Muscle layer of duodenum (tissue), 2 donors: ENCODE measurements at regions not wholly inside any gene's neighbourhood (a gene's known extent, or its start where the extent isn't known, plus 50 kb on each side); places are given as distances from the start of the nearest gene placed in this dataset.

ENCODE experiments used
- H3K27ac ChIP-seq: one replicate; pipeline ENCODE4 v1.7.0; 2013; ENCODE audit warnings: mild to moderate bottlenecking, low read length
- H3K27me3 ChIP-seq: one replicate; pipeline ENCODE4 v1.7.0; 2013; ENCODE audit warnings: low read depth, mild to moderate bottlenecking, control low read depth, low read length
- H3K36me3 ChIP-seq, 2 donors: one replicate each; pipeline ENCODE4 v1.7.0; 2013; ENCODE audit warnings: low read length in 2 of 2, control low read depth in 1 of 2, mild to moderate bottlenecking in 1 of 2; ENCODE audit not compliant: insufficient read depth in 2 of 2, control insufficient read depth in 1 of 2
- H3K4me1 ChIP-seq, 2 donors: one replicate each; pipeline ENCODE4 v1.7.0; 2013; ENCODE audit warnings: low read length in 2 of 2, mild to moderate bottlenecking in 2 of 2, control low read depth in 1 of 2, moderate library complexity in 1 of 2; ENCODE audit not compliant: insufficient read depth in 2 of 2, control insufficient read depth in 1 of 2
- H3K4me3 ChIP-seq, 2 donors: one replicate each; pipeline ENCODE4 v1.7.0; 2013; ENCODE audit warnings: low read length in 2 of 2, low read depth in 1 of 2, mild to moderate bottlenecking in 1 of 2
- H3K9me3 ChIP-seq, 2 donors: one replicate each; pipeline ENCODE4 v1.7.0; 2013; ENCODE audit warnings: low read length in 2 of 2, control low read depth in 1 of 2, mild to moderate bottlenecking in 1 of 2; ENCODE audit not compliant: control insufficient read depth in 1 of 2
- donor health status: healthy.

- Histone ChIP-seq H3K36me3 (no peaks in the 10 kb centered on the region), H3K4me3 (no peak overlapping the region), H3K4me1 (no peaks in the 10 kb centered on the region), H3K27me3 (no peaks in the 10 kb centered on the region), H3K27ac (no peak overlapping the region), H3K9me3 (no peaks in the 10 kb centered on the region)
Observed at GRCh38 chr5:93902288-93902687, 160.9 kb upstream of the POU5F2 start.

GRCh38 chr5:93899026-93899600 is 157.7 kb upstream of the POU5F2 start:
- H3K36me3 ChIP-seq = no peaks in the 10 kb centered on the region
- H3K4me3 ChIP-seq = no peak overlapping the region
- no peaks in the 10 kb centered on the region for H3K9me3 ChIP-seq
- H3K27ac ChIP-seq = no peak overlapping the region
- H3K27me3 ChIP-seq = no peaks in the 10 kb centered on the region
- H3K4me1 ChIP-seq = no peaks in the 10 kb centered on the region

GRCh38 chr5:93894601-93895354 is 153.4 kb upstream of the POU5F2 start:
- no peaks in the 10 kb centered on the region for H3K9me3 ChIP-seq
- H3K27me3 ChIP-seq = no peaks in the 10 kb centered on the region
- no peak overlapping the region for H3K4me3 ChIP-seq
- H3K36me3 ChIP-seq = no peaks in the 10 kb centered on the region
- peaks cover 0 to 7% of the 10 kb centered on the region in 2 donors for H3K4me1 ChIP-seq
- H3K27ac ChIP-seq = no peak overlapping the region

GRCh38 chr5:93893075-93893474 is 151.7 kb upstream of the POU5F2 start:
- Histone ChIP-seq H3K9me3 (no peaks in the 10 kb centered on the region), H3K36me3 (no peaks in the 10 kb centered on the region), H3K4me3 (no peak overlapping the region), H3K27ac (no peak overlapping the region), H3K27me3 (no peaks in the 10 kb centered on the region), H3K4me1 (peaks cover 0 to 7% of the 10 kb centered on the region in 2 donors)

- H3K27ac ChIP-seq = no peak overlapping the region
- H3K27me3 ChIP-seq = no peaks in the 10 kb centered on the region
- H3K4me1 ChIP-seq = peaks cover 0 to 7% of the 10 kb centered on the region in 2 donors
- H3K4me3 ChIP-seq = no peak overlapping the region
- no peaks in the 10 kb centered on the region for H3K9me3 ChIP-seq
- no peaks in the 10 kb centered on the region for H3K36me3 ChIP-seq
Observed at GRCh38 chr5:93892481-93892880, 151.1 kb upstream of the POU5F2 start.

GRCh38 chr5:93891491-93892480 is 150.4 kb upstream of the POU5F2 start:
- Histone ChIP-seq H3K4me1 (peaks cover 0 to 7% of the 10 kb centered on the region in 2 donors), H3K9me3 (no peaks in the 10 kb centered on the region), H3K4me3 (no peak overlapping the region), H3K36me3 (no peaks in the 10 kb centered on the region), H3K27me3 (no peaks in the 10 kb centered on the region), H3K27ac (no peak overlapping the region)

- Histone ChIP-seq H3K27ac (no peak overlapping the region), H3K4me1 (peaks cover 0 to 7% of the 10 kb centered on the region in 2 donors), H3K27me3 (no peaks in the 10 kb centered on the region), H3K4me3 (no peak overlapping the region), H3K9me3 (no peaks in the 10 kb centered on the region), H3K36me3 (no peaks in the 10 kb centered on the region)
Observed at GRCh38 chr5:93890657-93891056, 149.3 kb upstream of the POU5F2 start.

GRCh38 chr5:93887678-93888077 is 146.3 kb upstream of the POU5F2 start:
- Histone ChIP-seq H3K27ac (no peak overlapping the region), H3K9me3 (no peaks in the 10 kb centered on the region), H3K4me3 (no peak overlapping the region), H3K27me3 (no peaks in the 10 kb centered on the region), H3K36me3 (no peaks in the 10 kb centered on the region), H3K4me1 (peaks cover 0 to 7% of the 10 kb centered on the region in 2 donors)

- Histone ChIP-seq H3K36me3 (no peaks in the 10 kb centered on the region), H3K27ac (no peak overlapping the region), H3K4me1 (peaks cover 0 to 2% of the 10 kb centered on the region in 2 donors), H3K27me3 (no peaks in the 10 kb centered on the region), H3K4me3 (peak overlapping the region in 1 of 2 donors; percentile 40), H3K9me3 (no peaks in the 10 kb centered on the region)
Observed at GRCh38 chr5:93886917-93887361, 145.5 kb upstream of the POU5F2 start.

GRCh38 chr5:93886098-93886806 is 144.9 kb upstream of the POU5F2 start:
- H3K4me3 ChIP-seq = peak overlapping the region in 1 of 2 donors; percentile 40
- H3K9me3 ChIP-seq = no peaks in the 10 kb centered on the region
- no peaks in the 10 kb centered on the region for H3K36me3 ChIP-seq
- H3K4me1 ChIP-seq = no peaks in the 10 kb centered on the region
- H3K27me3 ChIP-seq = no peaks in the 10 kb centered on the region
- no peak overlapping the region for H3K27ac ChIP-seq
